ENCODE measurements at regions not wholly inside any gene's neighbourhood (a gene's known extent, or its start where the extent isn't known, plus 50 kb on each side); places are given as distances from the start of the nearest gene placed in this dataset.
"Not testable (repeated sequence)": the region's sequence is repeated elsewhere in the genome, so short reads cannot be mapped to it uniquely, and the experiment has no call there.

DNA sequence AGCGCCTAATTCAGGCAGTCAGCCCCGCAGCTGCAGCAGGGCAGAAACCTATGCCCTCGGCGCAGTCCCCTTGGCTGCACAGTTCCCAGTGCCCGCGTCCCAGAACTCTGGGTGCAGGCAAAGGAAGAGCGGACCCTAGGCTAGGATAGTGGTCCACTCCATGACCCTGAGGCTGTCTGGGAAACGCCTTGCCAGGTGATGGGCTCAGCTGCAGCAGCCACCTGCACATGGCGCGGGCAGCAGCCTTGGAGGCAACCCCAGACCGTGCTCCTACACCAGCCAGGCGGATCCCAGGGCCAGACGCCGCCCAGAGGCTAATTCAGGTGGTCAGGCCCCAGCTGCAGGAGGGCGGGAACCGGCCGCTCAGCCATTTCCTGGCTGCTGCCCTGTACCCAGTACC is 83.0 kb downstream of the POTEC start:
- DNase-seq (ENCODE audit: low spot score): not testable (repeated sequence)

DNA sequence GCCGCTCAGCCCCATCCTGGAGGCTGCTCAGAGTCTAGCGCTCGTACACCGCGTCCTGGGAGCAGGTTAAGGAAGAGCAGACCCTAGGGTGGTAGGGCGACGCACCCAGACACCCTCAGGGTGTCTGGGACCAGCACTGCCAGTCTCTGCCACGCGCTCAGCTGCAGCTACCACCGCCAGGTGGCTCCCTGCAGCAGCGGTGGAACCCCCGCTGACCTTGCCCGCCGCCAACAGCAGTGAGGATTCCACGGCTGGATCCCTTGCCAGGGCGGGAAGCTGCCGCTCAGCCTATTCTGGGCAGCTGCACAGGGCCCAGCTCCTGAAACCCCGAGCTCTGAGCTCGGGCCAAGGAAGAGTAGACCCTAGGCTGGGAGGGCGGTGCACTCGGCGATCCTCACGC is 83.6 kb downstream of the POTEC start:
- DNase-seq (ENCODE audit: low spot score): not testable (repeated sequence)

GRCh38 chr18:14458009-14458945 is 85.1 kb downstream of the POTEC start:
- DNase-seq (ENCODE audit: low spot score): not testable (repeated sequence)
- peak; percentile 47 for TF ChIP-seq CTCF (IDR thresholded peaks at IDR 0.05; ENCODE audit: extremely low read depth, missing control alignments)

GRCh38 chr18:14450637-14451009 is 92.8 kb downstream of the POTEC start:
- not testable (repeated sequence) for DNase-seq (ENCODE audit: low spot score)

- DNase-seq (ENCODE audit: low spot score): not testable (repeated sequence)
Observed at GRCh38 chr18:14449995-14450636, 93.3 kb downstream of the POTEC start.

GRCh38 chr18:14449062-14449461 is 94.3 kb downstream of the POTEC start:
- DNase-seq (ENCODE audit: low spot score): not testable (repeated sequence)

GRCh38 chr18:14447715-14448114 is 95.7 kb downstream of the POTEC start:
- DNase-seq (ENCODE audit: low spot score): not testable (repeated sequence)

DNA sequence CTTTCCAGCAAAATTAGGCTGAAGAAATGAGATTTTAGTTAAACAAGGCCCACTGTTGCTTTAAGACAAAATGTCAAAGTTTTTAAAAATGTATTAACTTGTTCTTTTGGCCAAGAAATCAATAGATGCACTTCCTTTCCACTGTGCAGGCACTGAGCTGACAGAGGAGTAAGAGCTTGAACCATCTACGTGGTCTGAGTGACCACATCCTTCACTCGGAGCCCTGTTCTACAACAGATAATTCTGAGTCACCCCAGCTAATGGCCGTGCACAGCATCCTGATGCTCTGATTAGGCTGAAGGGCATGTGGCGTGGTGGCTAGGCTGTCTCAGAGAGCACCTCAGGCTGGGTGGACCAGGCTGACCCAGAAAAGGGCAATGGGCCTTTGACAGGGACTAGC is 107.9 kb downstream of the POTEC start:
- not testable (repeated sequence) for DNase-seq (ENCODE audit: low spot score)

- DNase-seq (ENCODE audit: low spot score): not testable (repeated sequence)
Observed at GRCh38 chr18:14432371-14432770, 111.0 kb downstream of the POTEC start.

GRCh38 chr18:14431031-14431521 is 112.3 kb downstream of the POTEC start:
- not testable (repeated sequence) for DNase-seq (ENCODE audit: low spot score)

- DNase-seq (ENCODE audit: low spot score): not testable (repeated sequence)
Observed at GRCh38 chr18:14415806-14416205, 127.6 kb downstream of the POTEC start.

DNA sequence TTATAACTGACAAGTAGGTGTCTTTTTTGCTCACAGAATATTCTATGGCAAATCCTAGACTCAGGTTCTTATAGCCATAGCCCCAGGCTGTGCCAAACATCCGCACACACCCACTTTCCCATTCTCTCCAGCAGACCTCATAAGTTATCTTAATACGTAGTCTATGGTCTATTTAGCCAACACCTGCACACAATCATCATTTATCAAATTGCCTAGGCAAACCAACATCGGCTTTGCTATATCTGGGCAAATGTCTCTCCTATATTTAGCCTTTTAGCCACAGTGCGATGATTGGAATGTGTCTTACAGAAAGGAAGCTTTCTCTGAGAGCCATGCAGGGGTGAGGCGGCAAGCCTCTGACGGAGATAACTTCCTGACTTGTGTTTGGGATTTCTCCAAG is 128.0 kb downstream of the POTEC start:
- DNase-seq (ENCODE audit: low spot score): not testable (repeated sequence)

- not testable (repeated sequence) for DNase-seq (ENCODE audit: low spot score)
Observed at GRCh38 chr18:14395533-14395932, 147.9 kb downstream of the POTEC start.

GRCh38 chr18:14393563-14394103 is 149.8 kb downstream of the POTEC start:
- not testable (repeated sequence) for DNase-seq (ENCODE audit: low spot score)

DNA sequence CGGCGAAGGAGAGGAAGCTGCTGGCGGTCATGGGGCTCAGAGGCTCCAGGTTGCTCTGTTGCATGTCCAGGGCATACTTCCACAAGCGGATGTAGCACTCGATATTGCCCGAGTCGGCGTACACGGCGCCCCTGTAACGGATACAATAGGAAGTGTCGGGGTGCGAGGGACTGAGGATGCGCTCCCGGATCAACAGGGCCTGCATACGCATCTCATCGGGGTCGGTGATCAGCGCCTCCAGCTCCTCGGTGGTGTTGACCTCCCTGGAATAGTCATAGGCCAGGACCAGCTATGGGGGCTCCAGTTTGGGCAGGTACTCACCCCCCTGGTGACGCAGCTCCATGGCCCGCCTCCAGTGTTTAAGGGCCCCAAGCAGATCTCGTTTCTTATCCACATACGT is 150.8 kb downstream of the POTEC start:
- DNase-seq (ENCODE audit: low spot score): not testable (repeated sequence)

DNA sequence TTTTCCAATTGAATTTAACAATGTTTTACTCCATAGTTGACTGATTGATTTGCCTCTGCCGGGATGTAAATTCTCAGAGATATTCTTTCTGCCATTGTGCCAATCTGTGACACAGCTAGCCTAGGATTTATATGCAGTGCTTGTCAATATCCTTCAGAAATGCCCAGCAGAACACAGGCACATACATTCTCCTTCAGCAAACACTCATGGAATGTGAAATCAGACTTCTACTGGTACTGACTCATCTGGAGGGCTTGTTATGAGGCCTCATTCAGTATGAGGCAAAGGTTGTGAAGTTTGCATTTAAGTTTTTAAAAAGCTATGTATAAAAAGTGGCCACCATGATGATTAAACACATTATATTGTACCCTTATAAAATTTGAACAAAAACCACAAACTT is 158.4 kb downstream of the POTEC start:
- not testable (repeated sequence) for DNase-seq (ENCODE audit: low spot score)

- DNase-seq (ENCODE audit: low spot score): not testable (repeated sequence)
Observed at GRCh38 chr18:14382666-14383065, 160.7 kb downstream of the POTEC start.

DNA sequence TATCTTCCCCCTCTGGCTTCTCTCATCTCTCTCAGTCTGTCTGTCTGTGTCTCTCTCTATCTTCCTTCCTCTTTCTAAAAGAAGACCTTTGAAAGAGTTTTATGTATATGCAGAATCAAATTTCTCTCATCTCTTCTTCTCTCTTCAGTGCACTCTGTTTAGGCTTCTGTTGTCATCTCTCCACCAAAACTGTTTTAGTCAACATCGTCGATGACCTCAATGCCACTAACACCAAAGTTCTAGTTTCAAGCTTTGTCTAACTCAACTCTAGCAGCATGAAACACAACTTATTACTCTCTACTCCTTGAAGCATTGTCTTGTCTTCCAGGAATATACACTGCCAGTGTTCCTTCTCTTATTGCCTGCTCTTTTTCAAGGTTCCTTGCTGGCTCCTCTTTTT is 163.9 kb downstream of the POTEC start:
- not testable (repeated sequence) for DNase-seq (ENCODE audit: low spot score)

- DNase-seq (ENCODE audit: low spot score): not testable (repeated sequence)
Observed at GRCh38 chr18:14378376-14378775, 165.0 kb downstream of the POTEC start.

GRCh38 chr18:14361346-14361745 is 182.1 kb downstream of the POTEC start:
- DNase-seq (ENCODE audit: low spot score): not testable (repeated sequence)

Measured in GM20000 (cell line).